ENCODE measurements at regions not wholly inside any gene's neighbourhood (a gene's known extent, or its start where the extent isn't known, plus 50 kb on each side); places are given as distances from the start of the nearest gene placed in this dataset.
"Not testable (repeated sequence)": the region's sequence is repeated elsewhere in the genome, so short reads cannot be mapped to it uniquely, and the experiment has no call there.

DNA sequence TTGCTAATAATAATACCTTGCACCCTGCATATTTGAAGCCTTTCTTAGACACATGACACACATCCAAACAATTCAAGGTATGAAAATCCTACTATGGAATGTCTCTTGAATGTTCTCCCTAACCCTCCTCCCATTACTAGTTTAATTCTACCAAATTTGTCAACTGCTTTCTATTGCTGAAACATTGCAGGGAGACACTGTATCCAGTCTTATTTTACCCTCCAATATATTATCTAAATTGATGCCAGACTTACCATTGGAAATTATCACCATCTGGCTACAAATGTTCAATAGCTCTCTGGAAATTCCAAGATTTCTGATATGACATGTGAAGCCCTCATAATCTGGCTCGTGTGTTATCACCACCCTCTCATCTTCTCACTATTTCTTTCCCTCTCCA lies 1027.3 kb upstream of the CITED2 start:
- DNase-seq: peak; percentile 83

DNA sequence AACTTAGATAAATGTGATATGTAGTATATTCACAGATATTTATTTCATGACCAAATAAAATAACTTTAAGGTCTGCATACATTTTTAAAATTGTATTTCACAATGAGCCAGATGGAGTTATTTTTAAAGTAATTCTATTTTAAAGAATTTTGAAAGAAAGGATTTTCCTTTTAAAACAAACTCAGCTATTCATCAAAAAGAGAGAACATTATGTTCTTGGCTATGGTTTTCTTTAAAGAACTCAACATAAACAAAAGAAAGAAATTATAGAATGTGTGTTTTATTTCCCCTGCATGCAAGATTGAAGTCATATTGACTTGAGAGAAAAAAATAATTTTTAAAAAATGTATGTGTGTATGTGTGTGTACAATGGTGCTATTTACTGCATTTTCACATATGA lies 1023.6 kb upstream of the CITED2 start:
- DNase-seq: no peak

GRCh38 chr6:140397106-140397505 lies 1022.7 kb upstream of the CITED2 start:
- no peak for DNase-seq

GRCh38 chr6:140393665-140394540 lies 1019.5 kb upstream of the CITED2 start:
- peak; percentile 38 for DNase-seq

DNA sequence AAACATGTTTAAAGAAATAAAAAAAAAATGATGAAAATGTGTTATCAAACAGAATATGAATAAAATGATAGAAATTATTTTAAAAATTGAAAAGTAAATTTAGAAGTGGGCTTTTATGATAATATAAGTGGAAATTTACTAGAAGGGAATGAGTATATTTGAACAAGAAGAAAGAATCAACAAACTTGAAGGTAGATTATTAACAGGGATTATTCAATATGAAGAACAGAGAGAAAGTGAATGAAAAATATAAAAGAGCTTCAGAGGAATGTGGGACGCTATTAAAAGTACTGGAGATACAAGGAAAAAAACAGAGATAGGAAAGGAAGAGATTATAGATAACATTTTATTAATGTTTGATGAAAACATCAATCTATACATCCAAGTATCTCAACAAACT lies 1014.4 kb upstream of the CITED2 start:
- no peak for DNase-seq

- peak; percentile 22 for DNase-seq
Observed at GRCh38 chr6:140388192-140388802, 1013.8 kb upstream of the CITED2 start.

GRCh38 chr6:140385679-140386078 lies 1011.2 kb upstream of the CITED2 start:
- DNase-seq: no peak

- no peak for DNase-seq
Observed at GRCh38 chr6:140382355-140382754, 1007.9 kb upstream of the CITED2 start.

GRCh38 chr6:140380427-140381218 lies 1006.2 kb upstream of the CITED2 start:
- DNase-seq: peak; percentile 64

DNA sequence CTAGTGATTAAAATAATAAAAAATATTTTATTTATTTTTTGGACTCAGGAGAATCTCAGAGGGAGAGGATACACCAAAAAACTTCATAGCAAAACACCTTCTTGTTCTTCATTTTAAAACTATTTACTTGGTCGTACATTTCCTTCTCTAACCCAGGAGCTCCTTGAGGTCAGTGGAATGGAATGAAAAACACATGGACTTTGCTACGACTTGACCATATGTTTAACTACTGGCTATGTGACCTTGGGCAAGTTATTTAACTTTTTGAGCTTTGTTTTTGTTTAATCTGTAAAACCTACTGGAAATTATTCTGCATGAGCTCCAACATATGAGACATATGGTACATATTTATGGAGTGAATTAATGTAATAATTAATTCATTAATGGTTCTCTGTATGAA lies 1005.5 kb upstream of the CITED2 start:
- DNase-seq: peak; percentile 45

GRCh38 chr6:140376209-140376608 lies 1001.8 kb upstream of the CITED2 start:
- DNase-seq: no peak

DNA sequence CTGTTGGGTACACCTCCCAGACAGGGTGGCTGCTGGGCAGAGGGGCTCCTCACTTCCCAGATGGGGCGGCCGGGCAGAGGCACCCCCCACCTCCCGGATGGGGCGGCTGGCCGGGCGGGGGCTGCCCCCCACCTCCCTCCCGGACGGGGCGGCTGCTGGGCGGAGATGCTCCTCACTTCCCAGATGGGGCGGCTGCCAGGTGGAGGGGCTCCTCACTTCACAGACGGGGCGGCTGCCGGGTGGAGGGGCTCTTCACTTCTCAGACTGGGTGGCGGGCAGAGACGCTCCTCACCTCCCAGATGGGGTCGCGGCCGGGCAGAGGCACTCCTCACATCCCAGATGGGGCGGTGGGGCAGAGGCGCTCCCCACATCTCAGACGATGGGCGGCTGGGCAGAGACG lies 999.3 kb upstream of the CITED2 start:
- DNase-seq: not testable (repeated sequence)

DNA sequence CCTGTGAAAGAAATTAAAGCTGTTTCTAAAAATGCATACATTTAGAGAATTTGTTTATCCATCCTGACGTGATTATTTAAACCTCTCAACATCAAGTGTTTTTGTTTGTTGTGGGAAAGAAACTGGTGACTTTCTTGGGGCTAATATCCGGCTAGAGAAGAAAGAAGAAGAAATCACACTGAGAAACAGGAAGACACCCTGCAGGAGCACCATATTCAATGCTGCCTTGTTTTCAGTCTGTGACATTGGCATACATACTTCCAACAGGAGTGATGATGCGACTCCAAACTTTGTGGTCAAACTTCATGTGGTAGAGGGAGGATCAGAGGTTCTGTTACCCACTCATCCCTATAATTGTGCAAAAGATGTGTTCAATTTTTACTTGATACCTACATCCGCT lies 997.6 kb upstream of the CITED2 start:
- DNase-seq: no peak

DNA sequence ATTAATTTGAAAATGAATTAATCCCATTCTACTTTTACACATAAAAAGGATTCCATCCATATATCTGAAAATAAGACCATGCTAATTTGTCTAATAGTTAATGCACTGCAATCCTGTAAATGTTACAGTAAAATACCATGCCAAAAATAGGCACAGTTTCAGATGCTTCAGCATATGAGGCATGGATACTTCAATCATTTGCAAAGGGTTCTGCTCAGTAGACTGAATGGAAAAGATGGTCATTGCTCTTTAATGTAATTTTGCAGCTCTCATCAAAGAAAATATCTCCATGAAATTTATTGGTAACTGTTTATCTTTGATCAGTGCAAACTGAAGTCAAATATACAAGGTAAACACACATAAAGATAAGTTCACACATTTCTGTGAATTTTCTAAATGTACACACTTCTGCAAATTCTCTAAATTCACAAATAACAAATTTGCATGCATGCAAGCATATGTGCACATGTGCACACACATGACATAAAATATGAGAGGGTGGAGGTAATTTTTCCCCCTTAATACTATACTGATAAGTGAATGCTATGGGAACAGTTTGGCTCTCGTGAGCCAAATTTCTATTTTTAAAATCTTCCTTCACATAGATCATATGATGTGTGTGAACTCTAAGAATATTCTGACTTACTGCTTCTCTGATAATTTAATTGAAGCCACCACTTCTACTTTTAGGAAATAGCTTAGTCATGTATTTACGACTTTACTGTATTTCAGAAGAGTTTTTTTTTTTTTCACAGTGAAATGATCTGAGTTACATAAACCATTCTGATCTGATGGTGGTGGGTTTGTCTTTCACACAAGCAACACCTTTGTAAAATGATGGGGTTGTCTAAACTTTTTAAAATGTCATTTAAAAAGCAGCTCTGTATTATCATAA lies 996.8 kb upstream of the CITED2 start:
- peak; percentile 49 for DNase-seq

DNA sequence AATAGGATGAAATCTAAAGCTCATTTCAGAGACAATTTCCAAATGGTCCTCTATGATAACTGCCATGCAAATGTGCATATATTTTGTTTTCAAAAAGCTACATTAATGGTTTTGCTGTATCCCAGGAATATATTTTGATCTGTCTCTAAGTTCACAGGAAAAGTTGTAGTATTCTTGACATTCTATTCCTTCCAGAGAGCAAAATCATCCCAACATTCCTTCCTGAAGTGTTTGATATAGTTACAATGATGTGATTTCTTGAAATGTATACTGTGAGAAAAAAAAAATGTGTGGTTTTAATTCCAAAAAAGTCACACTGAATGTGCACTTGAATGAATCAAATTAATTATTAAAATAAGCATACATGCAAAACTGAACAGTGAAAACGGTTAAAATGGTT lies 996.0 kb upstream of the CITED2 start:
- peak; percentile 42 for DNase-seq

DNA sequence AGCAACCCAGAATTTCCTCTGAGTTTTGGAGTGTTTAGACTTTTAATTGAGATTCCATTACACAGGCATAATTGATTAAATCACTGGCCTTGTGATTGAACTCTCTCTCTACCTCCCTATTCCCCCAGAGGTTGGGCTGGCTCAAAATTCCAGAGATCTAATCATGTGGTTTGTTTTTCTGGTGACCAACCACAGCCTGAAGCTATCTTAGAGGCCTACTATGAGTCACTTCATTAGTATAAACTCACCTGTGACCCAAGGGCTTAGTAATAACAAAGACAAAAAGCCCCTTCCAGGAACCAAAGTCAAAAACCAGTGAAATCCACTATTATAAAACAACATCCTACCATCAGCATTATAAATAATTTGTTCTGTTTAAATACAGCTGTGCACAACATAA lies 992.5 kb upstream of the CITED2 start:
- DNase-seq: peak; percentile 73

- no peak for DNase-seq
Observed at GRCh38 chr6:140364916-140365315, 990.5 kb upstream of the CITED2 start.

DNA sequence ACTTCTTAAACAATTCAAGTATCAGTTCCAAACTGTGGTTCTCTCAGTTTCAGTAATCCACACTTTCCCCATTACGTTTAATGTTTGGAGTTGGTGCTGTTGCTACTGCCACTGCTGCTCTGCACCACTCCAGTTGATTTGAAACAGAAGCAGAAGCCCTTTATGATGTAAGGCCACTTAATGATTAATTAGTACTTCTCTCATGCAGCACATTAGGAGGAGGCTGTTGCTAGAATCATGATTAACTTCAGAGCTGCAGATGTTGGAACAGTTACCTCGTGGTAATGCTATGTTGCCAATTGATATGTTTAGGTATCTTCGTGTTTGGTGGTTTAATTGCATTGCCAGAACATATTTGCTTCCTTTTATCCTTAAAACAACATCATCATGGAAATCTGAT lies 986.2 kb upstream of the CITED2 start:
- peak; percentile 25 for DNase-seq

- no peak for DNase-seq
Observed at GRCh38 chr6:140355476-140355875, 981.0 kb upstream of the CITED2 start.

- DNase-seq: no peak
Observed at GRCh38 chr6:140354296-140354695, 979.8 kb upstream of the CITED2 start.

- no peak for DNase-seq
Observed at GRCh38 chr6:140353536-140353935, 979.1 kb upstream of the CITED2 start.

DNA sequence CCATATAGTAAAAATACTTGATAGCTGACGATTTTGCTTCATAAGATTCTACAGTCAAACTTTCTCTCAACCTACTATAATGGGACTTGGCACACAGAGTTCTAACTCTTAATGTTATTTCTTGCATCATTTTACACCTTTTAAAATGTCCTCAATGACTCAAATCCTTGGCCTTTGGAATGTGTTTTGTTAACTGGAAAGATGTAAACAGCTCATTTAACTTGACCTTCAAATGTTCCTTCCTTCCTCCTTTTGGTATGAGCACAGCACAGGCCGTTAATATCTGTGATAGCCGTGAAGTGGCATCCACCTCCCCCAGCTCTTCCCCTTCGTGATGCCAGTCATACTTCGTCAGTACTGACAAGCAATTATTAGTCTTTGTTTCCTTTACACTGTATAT lies 972.0 kb upstream of the CITED2 start:
- DNase-seq: peak; percentile 36

- no peak for DNase-seq
Observed at GRCh38 chr6:140345935-140346334, 971.5 kb upstream of the CITED2 start.

Data from fibroblast of skin of right quadriceps (primary cell).